HCT116 (cell line): ENCODE measurements at regions not wholly inside any gene's neighbourhood (a gene's known extent, or its start where the extent isn't known, plus 50 kb on each side); places are given as distances from the start of the nearest gene placed in this dataset.

Source experiments
- CEBPB ChIP-seq: IDR thresholded peaks from 2 replicates; pipeline ENCODE4 v1.6.1; 2012; ENCODE audit warnings: low read depth
- CTCF ChIP-seq, 3 experiments: fragments of 200-600 bp in 1 of 3; sonication (generic) in 1 of 3; IDR thresholded peaks in 2 of 3; conservative IDR thresholded peaks in 1 of 3; 2 replicates each; pipeline ENCODE4 v1.5.1; 2012 to 2017; ENCODE audit warnings: low read depth in 2 of 3, low read length in 2 of 3, antibody characterized with exemption in 1 of 3, borderline replicate concordance in 1 of 3, control low read depth in 1 of 3, mild to moderate bottlenecking in 1 of 3, mixed read lengths in 1 of 3, mixed run types in 1 of 3, moderate library complexity in 1 of 3; ENCODE audit not compliant: insufficient read depth in 1 of 3
- ELF1 ChIP-seq: IDR thresholded peaks from 2 replicates; pipeline ENCODE4 v1.6.1; 2012; ENCODE audit warnings: low read depth, borderline replicate concordance
- EZH2 ChIP-seq: fragments of 200-600 bp; sonication (generic); IDR thresholded peaks from 2 replicates; pipeline ENCODE4 v1.6.1; 2017; ENCODE audit warnings: antibody characterized with exemption, mixed run types
- EZH2phosphoT487 ChIP-seq: fragments of 200-600 bp; IDR thresholded peaks from 2 replicates; pipeline ENCODE4 v1.6.1; 2018; ENCODE audit warnings: antibody characterized with exemption, borderline replicate concordance
- FOSL1 ChIP-seq: IDR thresholded peaks from 2 replicates; pipeline ENCODE4 v1.6.1; 2012; ENCODE audit warnings: low read depth
- JUND ChIP-seq: IDR thresholded peaks from 2 replicates; pipeline ENCODE4 v1.6.1; 2012
- POLR2A ChIP-seq: IDR thresholded peaks from 2 replicates; pipeline ENCODE4 v1.7.0; 2011; ENCODE audit warnings: borderline replicate concordance; ENCODE audit not compliant: insufficient read depth, insufficient read length; ENCODE audit errors: extremely low read depth
- POLR2AphosphoS5 ChIP-seq: IDR thresholded peaks from 2 replicates; pipeline ENCODE4 v1.6.1; 2011; ENCODE audit warnings: mild to moderate bottlenecking, low read depth, low read length, moderate library complexity
- RAD21 ChIP-seq: IDR thresholded peaks from 2 replicates; pipeline ENCODE4 v1.6.1; 2012; ENCODE audit warnings: low read depth, mild to moderate bottlenecking
- ZFX ChIP-seq: fragments of 450-650 bp; IDR thresholded peaks from 2 replicates; pipeline ENCODE4 v1.6.1; 2017

DNA sequence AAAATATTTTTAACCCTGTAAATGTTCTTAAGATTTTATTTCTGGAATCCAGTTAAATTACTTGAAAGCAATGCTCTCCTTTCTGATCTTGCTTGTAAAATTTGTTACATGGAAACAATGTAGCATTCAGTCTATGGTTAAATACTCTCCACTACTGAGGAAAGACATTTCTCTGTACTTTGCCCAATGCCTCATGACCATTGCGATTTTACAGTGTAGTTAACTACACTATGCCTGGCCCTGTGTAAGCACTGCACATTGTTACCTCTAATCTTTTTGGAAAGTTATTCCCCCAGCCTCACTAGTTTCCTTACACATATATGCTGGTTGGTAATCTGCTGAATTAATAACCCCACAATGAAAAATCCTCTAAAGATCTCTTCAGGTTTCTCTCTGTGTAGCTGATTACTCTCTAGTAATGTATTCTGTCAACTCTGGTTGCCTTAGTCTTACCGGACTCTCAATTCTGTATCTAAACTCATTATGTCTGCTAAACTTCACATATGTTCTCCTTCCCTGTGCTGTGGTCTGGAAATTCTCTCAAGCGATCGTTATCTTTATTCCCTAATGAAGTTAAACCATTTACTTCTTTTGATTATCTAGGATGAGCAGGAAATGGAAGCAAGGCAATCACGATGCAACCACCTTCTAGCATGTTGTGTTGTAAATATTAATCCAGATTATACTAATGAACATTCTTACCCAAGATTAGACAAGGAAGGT lies 58.7 kb upstream of the TMEM106B start:
- no peak for TF ChIP-seq CTCF (IDR thresholded peaks at IDR 0.05 in 2 of 3, conservative IDR thresholded peaks at IDR 0.05 in 1 of 3; ENCODE audit: borderline replicate concordance in 1 of 3, insufficient read depth in 1 of 3, low read depth in 2 of 3, low read length in 2 of 3)
- TF ChIP-seq ZFX: no peak
- TF ChIP-seq POLR2A: no peak
- no peak for TF ChIP-seq EZH2phosphoT487
- no peak for TF ChIP-seq RAD21
- no peak for TF ChIP-seq CEBPB
- no peak for TF ChIP-seq JUND
- no peak for TF ChIP-seq FOSL1
- TF ChIP-seq ELF1: no peak
- no peak for TF ChIP-seq POLR2AphosphoS5
- TF ChIP-seq EZH2: no peak
